NT2/D1 (cell line): ENCODE measurements at regions not wholly inside any gene's neighbourhood (a gene's known extent, or its start where the extent isn't known, plus 50 kb on each side); places are given as distances from the start of the nearest gene placed in this dataset.

Experiments
- SUZ12 ChIP-seq: IDR thresholded peaks from 2 replicates; pipeline ENCODE4 v1.6.1; 2011; ENCODE audit not compliant: insufficient read length, insufficient read depth; ENCODE audit errors: extremely low read depth
- YY1 ChIP-seq: IDR thresholded peaks from 2 replicates; pipeline ENCODE4 v1.6.1; 2011; ENCODE audit not compliant: insufficient read length, insufficient read depth

GRCh38 chr3:72376956-72377710 lies 471.1 kb downstream of the SHQ1 start:
- TF ChIP-seq SUZ12 (no peak), YY1 (no peak)
